HAP-1 (cell line): ENCODE measurements at regions not wholly inside any gene's neighbourhood (a gene's known extent, or its start where the extent isn't known, plus 50 kb on each side); places are given as distances from the start of the nearest gene placed in this dataset.

Experiments
- DNase-seq, 2 experiments: peaks; one replicate each; pipeline ENCODE4 v3.0.0-alpha.2; 2016 to 2020; ENCODE audit warnings: low spot score in 2 of 2
- H3K27me3 ChIP-seq: fragments of 250-450 bp; sonication (Bioruptor Pico); 2 replicates; pipeline ENCODE4 v1.5.1; 2020; ENCODE audit warnings: low read depth, mild to moderate bottlenecking, moderate library complexity
- H3K36me3 ChIP-seq: fragments of 250-450 bp; sonication (Bioruptor Pico); replicated peaks from 2 replicates; pipeline ENCODE4 v1.5.1; 2020; ENCODE audit warnings: mild to moderate bottlenecking
- H3K4me1 ChIP-seq: fragments of 250-450 bp; sonication (Bioruptor Pico); 2 replicates; pipeline ENCODE4 v1.5.1; 2020; ENCODE audit warnings: mild to moderate bottlenecking
- H3K4me3 ChIP-seq: fragments of 250-450 bp; sonication (Bioruptor Pico); 2 replicates; pipeline ENCODE4 v1.5.1; 2020; ENCODE audit warnings: mild to moderate bottlenecking, moderate library complexity
- H3K9me3 ChIP-seq: fragments of 250-450 bp; sonication (Bioruptor Pico); 2 replicates; pipeline ENCODE4 v1.5.1; 2020; ENCODE audit warnings: mild to moderate bottlenecking, moderate library complexity
- in situ Hi-C: fragments of 300-500 bp; cut with MboI; formaldehyde crosslinking; loops from 3 replicates; pipeline ENCODE4 v1.14.3; 2020; ENCODE audit warnings: low sequenced_read_pairs, inconsistent platforms, mixed read lengths

DNA sequence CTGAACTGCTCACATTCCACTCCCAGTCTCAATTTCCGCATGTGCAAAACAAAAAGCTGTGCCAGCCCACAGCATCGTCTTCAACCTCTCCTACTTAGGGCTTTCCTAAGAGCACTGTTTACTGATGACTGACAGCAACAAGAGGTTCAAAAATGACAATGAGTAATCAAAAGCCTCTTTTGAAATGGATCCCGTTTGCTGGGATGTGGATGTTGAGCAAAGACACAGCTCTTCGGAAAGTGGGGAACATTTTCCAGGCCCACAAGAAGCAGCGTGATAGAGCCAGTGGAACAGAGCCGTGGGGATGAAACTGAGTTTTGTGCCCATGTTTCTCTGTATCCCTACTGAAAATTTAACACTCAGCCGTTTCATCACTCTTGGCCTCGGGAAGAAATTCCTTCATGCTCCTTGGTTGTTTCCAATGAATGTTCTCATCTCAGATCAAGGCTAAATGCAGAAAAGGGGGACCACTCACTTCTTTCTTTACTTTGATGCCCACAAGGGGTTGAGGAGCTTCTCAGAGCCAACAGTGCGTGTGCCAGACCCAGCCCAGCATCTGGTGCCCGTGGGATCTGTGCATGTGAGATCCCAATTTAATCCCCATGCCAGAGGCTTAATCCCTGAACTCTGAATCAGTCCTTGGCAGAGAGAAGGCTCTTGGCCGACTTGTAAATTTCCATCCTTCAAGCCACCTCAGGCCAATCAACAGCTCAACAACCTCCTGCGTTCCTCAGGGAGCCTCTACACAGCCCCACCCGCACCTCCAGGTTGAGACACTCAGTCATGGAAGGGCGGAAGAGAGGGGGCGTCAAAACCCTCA lies 230.2 kb upstream of the DAPK1 start:
- no peaks in the 10 kb centered on the region for H3K9me3 ChIP-seq
- DNase-seq = no peak
- H3K4me3 ChIP-seq = no peak overlapping the region
- no peaks in the 10 kb centered on the region for H3K27me3 ChIP-seq
- no peaks in the 10 kb centered on the region for H3K4me1 ChIP-seq
- in situ Hi-C loops = no loop called here
- no peaks in the 10 kb centered on the region for H3K36me3 ChIP-seq

DNA sequence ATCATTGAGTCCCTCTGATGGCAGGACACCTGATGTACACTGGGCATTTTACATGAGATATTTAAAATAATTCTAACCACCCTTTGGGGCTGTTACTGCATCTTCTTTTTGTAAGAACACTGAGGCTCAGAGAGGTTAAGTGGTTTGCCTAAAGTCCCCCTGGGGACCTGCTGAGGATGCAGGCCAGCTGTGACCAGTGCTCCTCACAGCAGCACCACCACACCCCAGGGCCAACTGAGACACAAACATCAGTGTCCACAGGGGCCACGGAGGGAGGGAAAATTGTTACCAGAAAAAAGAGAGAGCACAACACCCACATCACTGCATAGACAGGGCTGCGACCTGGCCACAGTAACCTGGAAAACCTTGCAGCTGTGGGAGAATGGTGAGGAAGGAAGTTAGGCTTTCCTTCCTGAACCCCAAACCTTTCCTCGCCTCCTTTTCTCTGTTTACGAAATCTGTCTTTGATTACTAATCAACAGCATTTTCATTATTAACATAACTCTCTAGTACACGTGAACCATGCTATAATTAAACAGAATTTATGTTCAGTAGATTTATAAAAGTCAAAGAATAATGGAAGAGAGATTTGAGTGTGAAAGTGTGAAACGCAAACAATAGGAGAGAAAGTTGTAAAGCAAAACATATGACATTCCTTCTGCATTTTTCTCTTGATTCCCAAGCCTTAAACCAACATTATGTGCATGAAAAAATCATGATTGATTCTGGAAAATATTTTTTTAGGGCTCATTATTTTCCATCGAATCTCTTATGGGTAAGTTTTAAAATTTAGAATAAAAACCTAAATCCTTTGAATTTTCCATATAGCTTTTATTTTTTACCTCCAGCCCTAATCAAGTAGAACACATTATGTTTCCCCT lies 228.1 kb upstream of the DAPK1 start:
- Histone ChIP-seq H3K27me3 (no peaks in the 10 kb centered on the region), H3K4me3 (no peak overlapping the region), H3K4me1 (no peaks in the 10 kb centered on the region), H3K36me3 (no peaks in the 10 kb centered on the region), H3K9me3 (no peaks in the 10 kb centered on the region)
- DNase-seq = no peak
- in situ Hi-C loops = no loop called here

DNA sequence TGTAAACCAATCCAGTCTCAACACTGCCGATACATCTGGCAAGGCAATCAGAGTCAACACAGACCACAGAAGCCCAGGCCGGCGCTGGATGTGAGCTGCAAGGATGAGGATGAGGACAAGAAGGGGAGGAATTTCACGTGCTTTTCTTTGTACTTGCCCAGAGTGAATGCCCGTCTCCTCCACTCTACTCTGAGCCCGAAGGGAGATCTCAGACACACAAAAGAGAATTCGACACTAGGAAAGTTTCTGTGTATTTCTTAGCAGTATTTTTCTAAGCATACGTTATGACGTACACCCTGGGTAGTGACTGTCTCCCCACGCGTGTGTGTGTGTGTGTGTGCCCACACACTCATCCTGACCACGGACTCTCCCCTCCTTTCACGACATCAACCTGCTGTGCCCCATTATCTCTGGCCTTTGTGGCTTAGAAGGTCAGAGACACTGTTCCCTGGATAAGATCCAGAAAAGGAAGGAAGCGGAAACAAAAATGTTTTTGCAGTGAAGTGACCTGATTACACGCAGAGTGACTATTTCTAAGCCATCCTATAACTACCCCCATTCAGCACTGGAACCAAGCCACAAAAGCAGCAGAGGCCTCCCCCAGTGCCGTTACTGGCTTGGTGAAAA lies 227.3 kb upstream of the DAPK1 start:
- Histone ChIP-seq H3K9me3 (no peaks in the 10 kb centered on the region), H3K4me3 (no peak overlapping the region), H3K36me3 (no peaks in the 10 kb centered on the region), H3K27me3 (no peaks in the 10 kb centered on the region), H3K4me1 (no peaks in the 10 kb centered on the region)
- DNase-seq = no peak
- in situ Hi-C loops = no loop called here

DNA sequence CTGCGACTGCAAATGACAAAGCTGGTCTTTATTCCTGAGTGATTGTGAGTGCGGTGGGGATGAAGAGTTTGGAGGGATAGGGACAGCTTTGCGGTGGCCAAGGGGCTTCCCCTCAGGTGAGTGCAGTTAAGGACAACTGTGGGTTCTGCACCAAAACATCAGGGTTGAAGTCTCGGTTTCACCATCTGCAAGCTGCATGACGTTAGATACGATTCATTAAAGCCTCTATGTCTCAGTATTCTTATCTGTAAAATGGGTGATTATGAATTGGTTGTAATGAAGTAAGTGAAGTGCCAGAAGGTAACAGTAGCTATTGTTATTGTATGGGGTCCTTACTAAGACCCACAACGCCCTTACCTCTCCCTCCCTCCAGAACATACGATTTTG lies 226.8 kb upstream of the DAPK1 start:
- no peaks in the 10 kb centered on the region for H3K27me3 ChIP-seq
- no peaks in the 10 kb centered on the region for H3K36me3 ChIP-seq
- no peak for DNase-seq
- no peaks in the 10 kb centered on the region for H3K9me3 ChIP-seq
- in situ Hi-C loops = no loop called here
- no peaks in the 10 kb centered on the region for H3K4me1 ChIP-seq
- no peak overlapping the region for H3K4me3 ChIP-seq

DNA sequence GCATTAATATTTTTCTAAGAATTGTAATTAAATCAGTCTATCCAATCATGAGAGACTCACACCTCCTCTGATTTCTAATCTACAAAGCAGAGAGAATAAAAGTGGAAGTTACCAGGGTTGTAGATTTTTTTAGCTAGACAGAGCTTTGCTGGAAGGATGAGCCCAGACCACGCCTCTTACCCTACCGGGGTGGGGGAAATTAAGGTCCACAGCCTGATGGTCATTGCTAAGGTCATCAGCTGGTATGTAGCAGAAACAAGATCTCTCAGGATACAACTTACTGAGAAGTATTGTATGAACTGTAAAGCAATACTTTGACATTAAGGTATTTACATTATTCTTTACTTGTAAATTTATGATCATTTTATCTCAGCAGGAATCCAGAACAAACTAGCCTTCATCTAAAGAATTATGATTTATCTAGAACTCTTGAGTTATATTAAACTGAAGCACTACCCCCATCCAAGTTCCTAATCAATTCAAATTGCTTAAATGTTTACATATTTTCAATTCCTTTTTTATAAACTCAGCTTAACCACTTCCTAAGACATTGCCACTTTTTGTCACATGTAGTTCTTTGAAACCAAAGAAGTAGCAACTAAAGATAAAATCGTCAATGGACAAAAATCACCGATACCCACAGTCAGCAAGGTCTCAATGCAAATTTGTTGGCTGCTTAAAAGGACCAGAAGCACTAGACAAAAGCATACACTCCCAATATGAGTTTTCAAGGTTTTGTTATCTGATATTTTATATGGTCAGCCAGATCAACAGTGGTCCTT lies 225.8 kb upstream of the DAPK1 start:
- DNase-seq = no peak
- Histone ChIP-seq H3K36me3 (no peaks in the 10 kb centered on the region), H3K4me3 (no peak overlapping the region), H3K9me3 (no peaks in the 10 kb centered on the region), H3K27me3 (no peaks in the 10 kb centered on the region), H3K4me1 (no peaks in the 10 kb centered on the region)
- in situ Hi-C loops = no loop called here

DNA sequence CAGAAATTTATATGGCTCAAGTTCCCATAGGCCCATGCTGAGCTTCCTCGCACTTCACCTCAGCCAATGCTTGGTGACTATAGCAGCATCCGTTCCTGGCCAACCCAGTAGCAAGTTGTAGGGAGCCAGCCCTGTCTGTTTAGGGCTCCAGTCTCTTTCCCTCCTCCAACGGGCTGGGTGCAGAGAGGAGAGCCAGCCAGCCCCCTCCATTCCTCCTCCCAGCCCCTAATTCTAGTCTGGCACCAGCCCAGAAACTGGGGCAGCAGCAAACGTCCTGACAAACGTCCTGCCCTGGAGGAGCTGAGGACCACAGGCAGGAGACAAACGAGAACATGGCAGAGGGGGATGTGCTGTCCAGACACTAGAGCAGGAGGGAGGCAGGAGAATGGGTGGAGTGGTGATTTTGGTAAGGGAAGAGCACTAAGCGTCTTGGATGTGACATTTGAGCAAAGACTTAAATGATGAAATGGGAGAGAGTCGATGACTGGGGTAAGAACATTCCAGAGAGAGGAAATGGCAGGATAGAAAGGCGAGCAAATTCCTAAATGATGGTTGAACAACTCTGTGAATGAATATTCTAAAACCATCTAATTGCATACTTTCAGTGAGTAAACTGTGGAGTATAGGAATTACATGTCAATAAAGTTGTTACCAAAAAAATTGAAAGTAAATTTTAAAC lies 222.5 kb upstream of the DAPK1 start:
- Histone ChIP-seq H3K27me3 (no peaks in the 10 kb centered on the region), H3K4me1 (no peaks in the 10 kb centered on the region), H3K9me3 (no peaks in the 10 kb centered on the region), H3K4me3 (no peak overlapping the region), H3K36me3 (no peaks in the 10 kb centered on the region)
- DNase-seq = no peak
- in situ Hi-C loops = no loop called here

DNA sequence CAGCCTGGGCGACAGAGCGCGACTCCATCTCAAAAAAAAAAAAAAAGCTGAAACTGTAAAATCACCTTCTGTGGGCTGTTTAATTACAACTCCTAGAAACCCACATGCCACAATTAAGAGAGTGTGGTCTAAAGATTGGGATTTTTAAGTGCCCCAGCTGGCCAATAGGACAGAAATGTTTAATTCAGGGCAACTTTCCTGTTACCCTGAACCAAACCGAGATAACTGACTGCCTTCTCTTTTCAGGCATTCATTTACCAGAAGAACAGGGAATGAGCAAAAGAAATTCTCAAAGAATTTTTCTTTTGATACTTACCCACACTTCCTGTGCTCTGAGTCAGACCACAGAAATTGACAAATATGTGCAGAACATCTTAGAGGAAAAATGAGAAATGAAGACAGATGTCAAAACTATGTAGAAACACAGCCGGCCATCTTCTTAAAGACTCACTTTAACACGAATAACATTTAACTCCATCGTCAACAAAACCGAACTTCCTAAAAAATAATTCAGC lies 221.3 kb upstream of the DAPK1 start:
- in situ Hi-C loops = no loop called here
- Histone ChIP-seq H3K4me1 (no peaks in the 10 kb centered on the region), H3K36me3 (no peaks in the 10 kb centered on the region), H3K27me3 (no peaks in the 10 kb centered on the region), H3K4me3 (no peak overlapping the region), H3K9me3 (no peaks in the 10 kb centered on the region)
- DNase-seq = no peak

DNA sequence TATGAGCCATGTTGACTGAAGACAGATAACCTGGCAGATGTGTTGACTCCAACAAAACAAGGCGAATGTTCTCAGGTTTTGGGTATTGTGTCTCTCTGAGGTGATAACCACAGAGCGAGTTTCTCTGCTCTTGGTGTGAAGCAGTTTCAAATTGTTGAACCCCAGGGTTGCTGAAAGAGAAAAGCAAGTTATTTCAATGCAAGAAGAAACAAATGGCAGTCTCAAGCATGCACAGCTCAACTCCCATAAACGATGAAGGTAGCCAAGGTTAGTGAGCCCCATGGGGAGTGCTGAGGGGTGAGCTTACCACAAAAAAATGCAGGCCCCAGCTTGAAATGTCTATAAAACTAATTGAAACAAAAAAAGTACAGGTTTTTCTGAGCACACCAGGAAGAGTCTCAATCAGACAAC lies 220.8 kb upstream of the DAPK1 start:
- in situ Hi-C loops = no loop called here
- DNase-seq = no peak
- no peaks in the 10 kb centered on the region for H3K4me1 ChIP-seq

DNA sequence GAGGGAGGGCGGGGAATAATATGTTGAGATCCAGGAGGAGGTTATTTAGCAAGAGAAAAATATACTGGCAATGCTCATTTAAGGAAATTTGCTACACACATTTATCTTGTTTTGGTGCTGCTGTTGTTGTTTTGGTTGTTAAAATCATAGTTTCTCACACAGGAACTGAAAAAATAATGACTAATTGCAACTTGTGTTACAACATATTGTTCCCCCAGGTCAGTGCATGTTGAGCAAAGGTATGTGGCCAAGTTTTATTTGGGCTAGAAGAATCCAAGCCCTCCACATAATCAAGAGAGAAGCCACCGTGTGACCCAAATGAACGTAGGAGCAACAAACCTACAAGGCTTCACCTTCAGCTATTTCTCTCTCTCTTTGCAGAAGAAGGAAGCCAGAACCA lies 220.3 kb upstream of the DAPK1 start:
- no peak for DNase-seq
- no peaks in the 10 kb centered on the region for H3K36me3 ChIP-seq
- H3K27me3 ChIP-seq = no peaks in the 10 kb centered on the region
- no peak overlapping the region for H3K4me3 ChIP-seq
- no peaks in the 10 kb centered on the region for H3K9me3 ChIP-seq
- H3K4me1 ChIP-seq = no peaks in the 10 kb centered on the region
- in situ Hi-C loops = no loop called here

More for the DNA sequence above, 220.8 kb upstream of the DAPK1 start:
- Histone ChIP-seq H3K36me3 (no peaks in the 10 kb centered on the region), H3K4me3 (no peak overlapping the region), H3K27me3 (no peaks in the 10 kb centered on the region), H3K9me3 (no peaks in the 10 kb centered on the region)

DNA sequence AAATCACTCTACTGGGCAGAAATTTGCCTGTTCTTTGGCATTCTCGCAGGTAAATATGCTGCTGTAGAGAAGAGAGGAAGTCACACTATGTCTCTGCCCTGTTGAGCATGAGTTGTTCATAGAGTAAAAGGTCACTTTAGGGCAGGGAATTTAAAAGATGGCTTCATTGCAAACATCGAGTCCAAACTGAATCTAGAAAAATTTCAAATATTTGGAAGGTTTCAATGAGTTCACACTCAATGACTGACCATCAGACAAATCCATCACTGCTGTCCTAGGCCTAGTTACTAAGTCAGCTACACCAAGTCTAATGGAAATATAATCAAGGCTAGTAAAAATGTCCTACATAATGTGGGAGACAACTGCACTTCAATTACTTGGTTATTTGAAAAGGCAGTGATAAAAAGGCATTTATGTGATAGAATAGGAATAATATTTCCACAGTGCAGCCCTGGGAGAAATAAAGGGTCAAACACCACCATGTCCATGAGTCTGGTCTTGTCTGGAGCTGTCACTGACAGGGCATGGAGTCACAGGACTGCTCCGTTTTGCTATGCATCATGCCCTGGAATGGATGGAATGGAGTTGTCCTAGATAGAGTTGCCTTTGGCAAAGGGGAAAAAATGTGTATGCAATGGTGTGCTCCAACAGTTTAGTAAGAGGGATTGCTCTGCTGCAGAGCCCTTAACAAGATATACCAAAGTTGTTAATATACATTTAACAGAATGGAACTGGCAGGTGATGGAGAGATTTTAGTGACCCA lies 218.5 kb upstream of the DAPK1 start:
- no peaks in the 10 kb centered on the region for H3K4me1 ChIP-seq
- no peaks in the 10 kb centered on the region for H3K9me3 ChIP-seq
- H3K4me3 ChIP-seq = no peak overlapping the region
- no peaks in the 10 kb centered on the region for H3K27me3 ChIP-seq
- in situ Hi-C loops = no loop called here
- no peaks in the 10 kb centered on the region for H3K36me3 ChIP-seq
- DNase-seq = no peak

DNA sequence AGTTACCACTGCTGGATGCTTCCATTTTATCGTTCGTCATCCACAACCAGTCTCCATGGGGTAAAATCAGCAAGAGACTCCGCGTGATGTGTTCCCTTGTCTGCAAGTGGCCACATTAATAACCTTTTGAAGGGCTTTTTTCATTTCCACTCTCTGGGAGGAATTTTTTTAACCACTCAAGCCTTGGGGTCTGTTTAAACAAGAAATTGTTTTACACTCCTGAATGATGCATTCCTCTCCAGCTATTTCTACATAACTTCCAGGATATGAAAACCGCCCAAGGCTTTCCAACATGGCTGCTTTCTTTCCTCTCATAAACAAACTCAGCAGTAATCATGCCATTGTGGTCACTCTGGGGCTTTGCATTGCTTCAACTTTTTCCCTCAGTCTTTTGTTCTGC lies 217.2 kb upstream of the DAPK1 start:
- Histone ChIP-seq H3K36me3 (no peaks in the 10 kb centered on the region), H3K4me3 (no peak overlapping the region), H3K4me1 (no peaks in the 10 kb centered on the region), H3K9me3 (no peaks in the 10 kb centered on the region), H3K27me3 (no peaks in the 10 kb centered on the region)
- DNase-seq = no peak
- in situ Hi-C loops = no loop called here

DNA sequence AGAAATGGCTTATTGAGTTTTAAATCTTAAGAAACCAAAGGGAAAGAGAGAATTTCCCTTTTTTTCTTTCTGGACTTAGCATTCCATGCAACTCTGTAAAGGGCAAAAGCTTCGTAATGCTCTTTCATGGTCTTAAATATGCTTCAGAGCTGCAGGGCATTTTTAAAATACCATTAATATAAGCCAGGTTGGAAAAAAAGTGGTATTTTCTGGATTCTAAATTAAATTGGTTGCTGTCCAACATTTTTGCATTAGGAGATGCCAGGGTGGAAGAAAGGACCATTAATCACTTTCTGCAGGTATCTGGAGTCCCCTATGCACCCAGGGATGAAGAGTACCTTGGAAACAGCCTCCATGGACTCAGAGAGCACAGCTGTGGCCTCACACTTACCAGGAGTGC lies 215.1 kb upstream of the DAPK1 start:
- Histone ChIP-seq H3K4me1 (no peaks in the 10 kb centered on the region), H3K27me3 (no peaks in the 10 kb centered on the region), H3K36me3 (no peaks in the 10 kb centered on the region), H3K4me3 (no peak overlapping the region), H3K9me3 (no peaks in the 10 kb centered on the region)
- in situ Hi-C loops = no loop called here
- DNase-seq = no peak
